Activated CD4-positive, alpha-beta memory T cell treated with anti-CD3 and anti-CD28 coated beads for 36 hours (primary cell): ENCODE measurements at regions not wholly inside any gene's neighbourhood (a gene's known extent, or its start where the extent isn't known, plus 50 kb on each side); places are given as distances from the start of the nearest gene placed in this dataset.

Experiments
- CTCF ChIA-PET: fragments of 350-600 bp; sonication (Branson Sonifier 250); formaldehyde crosslinking; loops from one replicate; lab custom pipeline; 2021; ENCODE audit warnings: antibody characterized with exemption, inconsistent platforms; lab: Charles Lee
- POLR2A ChIA-PET: fragments of 350-600 bp; sonication (Branson Sonifier 250); formaldehyde crosslinking; loops from one replicate; lab custom pipeline; 2021; ENCODE audit warnings: antibody characterized with exemption; lab: Charles Lee
- DNase-seq: peaks from one replicate; pipeline ENCODE4 v3.0.0-alpha.2; 2020
- H3K27ac Mint-ChIP-seq: one replicate; pipeline ENCODE4 v1.8.0; 2021; ENCODE audit warnings: mixed read lengths
- H3K27me3 Mint-ChIP-seq: one replicate; pipeline ENCODE4 v1.8.0; 2021; ENCODE audit warnings: mixed read lengths
- H3K36me3 Mint-ChIP-seq: one replicate; pipeline ENCODE4 v1.8.0; 2021; ENCODE audit warnings: mixed read lengths
- H3K4me1 Mint-ChIP-seq: one replicate; pipeline ENCODE4 v1.8.0; 2021; ENCODE audit warnings: low read depth, mixed read lengths
- H3K4me3 Mint-ChIP-seq: one replicate; pipeline ENCODE4 v1.8.0; 2021; ENCODE audit warnings: mild to moderate bottlenecking, mixed read lengths
- H3K9me3 Mint-ChIP-seq: one replicate; pipeline ENCODE4 v1.8.0; 2021; ENCODE audit warnings: mixed read lengths
- intact Hi-C: fragments of 100-400 bp; cut with micrococcal nuclease; formaldehyde crosslinking; loops from one replicate; pipeline ENCODE4 v1.15.1; 2023

GRCh38 chr4:141905751-141906150, 269.4 kb downstream of the IL15 start:
- no peak overlapping the region for H3K27ac Mint-ChIP-seq
- no peaks in the 10 kb centered on the region for H3K36me3 Mint-ChIP-seq
- intact Hi-C loops: no loop called here
- ChIA-PET CTCF (no interaction called here), POLR2A (no interaction called here)
- no peak for DNase-seq
- no peaks in the 10 kb centered on the region for H3K9me3 Mint-ChIP-seq
- H3K4me1 Mint-ChIP-seq: no peaks in the 10 kb centered on the region
- H3K27me3 Mint-ChIP-seq: peaks cover 2% of the 10 kb centered on the region
- H3K4me3 Mint-ChIP-seq: no peak overlapping the region

- POLR2A ChIA-PET: no interaction called here
- Mint-ChIP-seq H3K36me3 (no peaks in the 10 kb centered on the region), H3K27me3 (peaks cover 2% of the 10 kb centered on the region), H3K4me1 (no peaks in the 10 kb centered on the region), H3K4me3 (no peak overlapping the region), H3K9me3 (no peaks in the 10 kb centered on the region), H3K27ac (no peak overlapping the region)
- CTCF ChIA-PET: no interaction called here
- DNase-seq: no peak
- intact Hi-C loops: no loop called here
These were observed 273.2 kb downstream of the IL15 start for GRCh38 chr4:141909541-141909940.

- no peaks in the 10 kb centered on the region for H3K27me3 Mint-ChIP-seq
- no peaks in the 10 kb centered on the region for H3K36me3 Mint-ChIP-seq
- intact Hi-C loops: no loop called here
- no peak overlapping the region for H3K4me3 Mint-ChIP-seq
- H3K4me1 Mint-ChIP-seq: no peaks in the 10 kb centered on the region
- no peak for DNase-seq
- H3K9me3 Mint-ChIP-seq: no peaks in the 10 kb centered on the region
- CTCF ChIA-PET: no interaction called here
- H3K27ac Mint-ChIP-seq: no peak overlapping the region
- POLR2A ChIA-PET: no interaction called here
These were observed 276.4 kb downstream of the IL15 start for GRCh38 chr4:141912831-141913230.

GRCh38 chr4:141913928-141914327, 277.5 kb downstream of the IL15 start:
- no peaks in the 10 kb centered on the region for H3K4me1 Mint-ChIP-seq
- CTCF ChIA-PET: no interaction called here
- H3K4me3 Mint-ChIP-seq: no peak overlapping the region
- H3K27ac Mint-ChIP-seq: no peak overlapping the region
- H3K36me3 Mint-ChIP-seq: no peaks in the 10 kb centered on the region
- intact Hi-C loops: no loop called here
- no peak for DNase-seq
- POLR2A ChIA-PET: no interaction called here
- H3K9me3 Mint-ChIP-seq: no peaks in the 10 kb centered on the region
- H3K27me3 Mint-ChIP-seq: no peaks in the 10 kb centered on the region

- H3K36me3 Mint-ChIP-seq: no peaks in the 10 kb centered on the region
- no peaks in the 10 kb centered on the region for H3K27me3 Mint-ChIP-seq
- H3K4me3 Mint-ChIP-seq: no peak overlapping the region
- H3K9me3 Mint-ChIP-seq: no peaks in the 10 kb centered on the region
- intact Hi-C loops: no loop called here
- CTCF ChIA-PET: no interaction called here
- DNase-seq: no peak
- no peak overlapping the region for H3K27ac Mint-ChIP-seq
- H3K4me1 Mint-ChIP-seq: no peaks in the 10 kb centered on the region
- POLR2A ChIA-PET: no interaction called here
These were observed 278.4 kb downstream of the IL15 start for GRCh38 chr4:141914746-141915145.

GRCh38 chr4:141919649-141920048, 283.3 kb downstream of the IL15 start:
- Mint-ChIP-seq H3K36me3 (no peaks in the 10 kb centered on the region), H3K27me3 (no peaks in the 10 kb centered on the region), H3K27ac (no peak overlapping the region), H3K4me3 (no peak overlapping the region), H3K4me1 (no peaks in the 10 kb centered on the region), H3K9me3 (no peaks in the 10 kb centered on the region)
- ChIA-PET CTCF (no interaction called here), POLR2A (no interaction called here)
- no peak for DNase-seq
- intact Hi-C loops: no loop called here

- intact Hi-C loops: no loop called here
- Mint-ChIP-seq H3K27ac (no peak overlapping the region), H3K4me3 (no peak overlapping the region), H3K27me3 (no peaks in the 10 kb centered on the region), H3K4me1 (no peaks in the 10 kb centered on the region), H3K36me3 (no peaks in the 10 kb centered on the region), H3K9me3 (no peaks in the 10 kb centered on the region)
- no peak for DNase-seq
- ChIA-PET POLR2A (no interaction called here), CTCF (no interaction called here)
These were observed 284.9 kb downstream of the IL15 start for GRCh38 chr4:141921293-141921692.

GRCh38 chr4:141922236-141922635, 285.9 kb downstream of the IL15 start:
- no peak overlapping the region for H3K4me3 Mint-ChIP-seq
- DNase-seq: no peak
- H3K9me3 Mint-ChIP-seq: no peaks in the 10 kb centered on the region
- H3K36me3 Mint-ChIP-seq: no peaks in the 10 kb centered on the region
- no peaks in the 10 kb centered on the region for H3K4me1 Mint-ChIP-seq
- ChIA-PET POLR2A (no interaction called here), CTCF (no interaction called here)
- no peak overlapping the region for H3K27ac Mint-ChIP-seq
- H3K27me3 Mint-ChIP-seq: no peaks in the 10 kb centered on the region
- intact Hi-C loops: no loop called here

GRCh38 chr4:141926406-141926805, 290.0 kb downstream of the IL15 start:
- DNase-seq: no peak
- POLR2A ChIA-PET: no interaction called here
- Mint-ChIP-seq H3K4me3 (no peak overlapping the region), H3K27ac (no peak overlapping the region), H3K36me3 (no peaks in the 10 kb centered on the region), H3K9me3 (no peaks in the 10 kb centered on the region), H3K4me1 (no peaks in the 10 kb centered on the region), H3K27me3 (no peaks in the 10 kb centered on the region)
- intact Hi-C loops: no loop called here
- CTCF ChIA-PET: no interaction called here

- Mint-ChIP-seq H3K4me3 (no peak overlapping the region), H3K27me3 (peaks cover 9% of the 10 kb centered on the region), H3K36me3 (no peaks in the 10 kb centered on the region), H3K4me1 (no peaks in the 10 kb centered on the region), H3K9me3 (peaks cover 6% of the 10 kb centered on the region), H3K27ac (no peak overlapping the region)
- ChIA-PET POLR2A (no interaction called here), CTCF (no interaction called here)
- intact Hi-C loops: no loop called here
- no peak for DNase-seq
These were observed 296.1 kb downstream of the IL15 start for GRCh38 chr4:141932490-141932889.

GRCh38 chr4:141933978-141934377, 297.6 kb downstream of the IL15 start:
- Mint-ChIP-seq H3K36me3 (no peaks in the 10 kb centered on the region), H3K27me3 (peaks cover 9% of the 10 kb centered on the region), H3K4me3 (no peak overlapping the region), H3K4me1 (no peaks in the 10 kb centered on the region), H3K9me3 (peaks cover 18% of the 10 kb centered on the region), H3K27ac (no peak overlapping the region)
- POLR2A ChIA-PET: no interaction called here
- CTCF ChIA-PET: no interaction called here
- no peak for DNase-seq
- intact Hi-C loops: no loop called here

- intact Hi-C loops: no loop called here
- Mint-ChIP-seq H3K36me3 (no peaks in the 10 kb centered on the region), H3K9me3 (no peaks in the 10 kb centered on the region), H3K4me3 (no peak overlapping the region), H3K27ac (no peak overlapping the region), H3K27me3 (peaks cover 3% of the 10 kb centered on the region), H3K4me1 (no peaks in the 10 kb centered on the region)
- ChIA-PET POLR2A (no interaction called here), CTCF (no interaction called here)
- no peak for DNase-seq
These were observed 319.3 kb downstream of the IL15 start for GRCh38 chr4:141955696-141956095.

- H3K36me3 Mint-ChIP-seq: no peaks in the 10 kb centered on the region
- peaks cover 6% of the 10 kb centered on the region for H3K27me3 Mint-ChIP-seq
- ChIA-PET CTCF (no interaction called here), POLR2A (no interaction called here)
- no peaks in the 10 kb centered on the region for H3K9me3 Mint-ChIP-seq
- H3K4me1 Mint-ChIP-seq: no peaks in the 10 kb centered on the region
- DNase-seq: no peak
- no peak overlapping the region for H3K27ac Mint-ChIP-seq
- intact Hi-C loops: no loop called here
- H3K4me3 Mint-ChIP-seq: no peak overlapping the region
These were observed 321.0 kb downstream of the IL15 start for GRCh38 chr4:141957416-141957815.

GRCh38 chr4:141962486-141962885, 326.1 kb downstream of the IL15 start:
- Mint-ChIP-seq H3K27ac (no peak overlapping the region), H3K27me3 (peaks cover 15% of the 10 kb centered on the region), H3K4me1 (no peaks in the 10 kb centered on the region), H3K36me3 (no peaks in the 10 kb centered on the region), H3K4me3 (no peak overlapping the region), H3K9me3 (no peaks in the 10 kb centered on the region)
- POLR2A ChIA-PET: no interaction called here
- intact Hi-C loops: no loop called here
- CTCF ChIA-PET: no interaction called here
- no peak for DNase-seq
